Memory B cell (primary cell): ENCODE measurements at regions not wholly inside any gene's neighbourhood (a gene's known extent, or its start where the extent isn't known, plus 50 kb on each side); places are given as distances from the start of the nearest gene placed in this dataset.
"Not testable (repeated sequence)": the region's sequence is repeated elsewhere in the genome, so short reads cannot be mapped to it uniquely, and the experiment has no call there.

Source experiments
- ATAC-seq: fragments of 150-1000 bp; cut with Tn5 transposase; 2 replicates; pipeline ENCODE4 v1.10.0; 2021; ENCODE audit warnings: low read depth, mild to moderate bottlenecking, moderate library complexity
- DNase-seq, 2 donors: peaks; one replicate each; pipeline ENCODE4 v3.0.0; 2022; ENCODE audit warnings: low spot score in 2 of 2
- H3K27ac Mint-ChIP-seq: one replicate; pipeline ENCODE4 v1.8.0; 2022; ENCODE audit warnings: mild to moderate bottlenecking, moderate library complexity, mixed read lengths
- H3K27me3 Mint-ChIP-seq: one replicate; pipeline ENCODE4 v1.8.0; 2022; ENCODE audit warnings: mixed read lengths
- H3K36me3 Mint-ChIP-seq: one replicate; pipeline ENCODE4 v1.8.0; 2022; ENCODE audit warnings: mild to moderate bottlenecking, mixed read lengths
- H3K4me1 Mint-ChIP-seq: one replicate; pipeline ENCODE4 v1.8.0; 2022; ENCODE audit warnings: mixed read lengths
- H3K4me3 Mint-ChIP-seq: one replicate; pipeline ENCODE4 v1.8.0; 2022; ENCODE audit warnings: mild to moderate bottlenecking, moderate library complexity, mixed read lengths
- H3K9me3 Mint-ChIP-seq: one replicate; pipeline ENCODE4 v1.8.0; 2022; ENCODE audit warnings: mixed read lengths

DNA sequence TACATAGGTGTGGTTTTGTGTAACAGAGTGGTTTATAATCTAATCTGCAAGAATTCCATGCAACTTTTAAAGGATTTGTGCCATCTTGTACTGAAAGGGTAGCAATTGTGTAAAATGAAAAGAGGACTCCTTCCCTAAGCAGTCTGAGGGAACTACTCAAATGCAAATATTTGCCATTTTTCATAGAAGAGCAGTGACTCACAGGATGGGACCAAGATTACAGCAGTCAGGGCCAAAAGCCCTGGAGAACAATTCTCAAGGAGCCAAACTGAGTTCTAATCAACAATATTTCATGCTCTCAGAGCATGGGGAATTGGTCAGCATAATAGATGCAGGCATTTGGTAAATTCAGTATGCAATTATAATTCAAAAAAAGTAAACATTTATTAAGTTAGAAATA lies 495.8 kb downstream of the CHSY3 start:
- no peaks in the 10 kb centered on the region for H3K4me1 Mint-ChIP-seq
- ATAC-seq (no peak), DNase-seq (no peak)
- H3K27me3 Mint-ChIP-seq = no peaks in the 10 kb centered on the region
- no peaks in the 10 kb centered on the region for H3K36me3 Mint-ChIP-seq
- H3K27ac Mint-ChIP-seq = no peak overlapping the region
- no peak overlapping the region for H3K4me3 Mint-ChIP-seq
- H3K9me3 Mint-ChIP-seq = no peaks in the 10 kb centered on the region

DNA sequence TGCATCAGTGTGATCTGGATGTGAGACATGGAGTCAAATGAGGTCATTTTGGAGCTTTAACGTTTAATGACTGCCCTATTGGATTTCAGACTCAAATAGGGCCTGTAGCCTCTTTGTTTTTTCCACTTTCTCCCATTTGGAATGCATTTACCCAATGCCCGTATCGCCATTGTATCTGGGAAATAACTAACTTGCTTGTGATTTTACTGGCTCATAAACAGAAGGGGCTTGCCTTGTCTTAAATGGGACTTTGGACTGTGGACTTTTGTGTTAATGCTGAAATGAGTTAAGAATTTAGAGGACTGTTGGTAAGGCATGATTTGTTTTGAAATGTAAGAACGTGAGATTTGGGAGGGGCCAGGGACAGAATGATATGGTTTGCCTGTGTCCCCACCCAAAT lies 494.6 kb downstream of the CHSY3 start:
- Mint-ChIP-seq H3K27ac (no peak overlapping the region), H3K27me3 (no peaks in the 10 kb centered on the region), H3K9me3 (no peaks in the 10 kb centered on the region), H3K4me1 (no peaks in the 10 kb centered on the region), H3K36me3 (no peaks in the 10 kb centered on the region), H3K4me3 (no peak overlapping the region)
- ATAC-seq (no peak), DNase-seq (no peak)

DNA sequence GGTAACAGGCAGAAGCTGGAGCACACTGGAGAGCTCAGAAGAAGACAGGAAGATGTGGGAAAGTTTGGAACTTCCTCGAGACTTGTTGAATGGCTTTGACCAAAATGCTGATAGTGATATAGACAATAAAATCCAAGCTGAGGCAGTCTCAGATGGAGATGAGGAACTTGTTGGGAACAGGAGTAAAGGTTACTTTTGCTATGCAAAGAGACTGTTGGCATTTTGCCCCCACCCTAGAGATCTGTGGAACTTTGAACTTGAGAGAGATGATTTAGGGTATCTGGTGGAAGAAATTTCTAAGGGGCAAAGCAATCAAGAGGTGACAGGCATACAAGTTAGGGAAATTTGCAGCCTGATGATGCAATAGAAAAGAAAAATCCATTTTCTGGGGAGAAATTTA lies 493.5 kb downstream of the CHSY3 start:
- H3K27me3 Mint-ChIP-seq, ATAC-seq, H3K9me3 Mint-ChIP-seq, H3K36me3 Mint-ChIP-seq, H3K4me3 Mint-ChIP-seq, H3K4me1 Mint-ChIP-seq, H3K27ac Mint-ChIP-seq, DNase-seq: not testable (repeated sequence)

DNA sequence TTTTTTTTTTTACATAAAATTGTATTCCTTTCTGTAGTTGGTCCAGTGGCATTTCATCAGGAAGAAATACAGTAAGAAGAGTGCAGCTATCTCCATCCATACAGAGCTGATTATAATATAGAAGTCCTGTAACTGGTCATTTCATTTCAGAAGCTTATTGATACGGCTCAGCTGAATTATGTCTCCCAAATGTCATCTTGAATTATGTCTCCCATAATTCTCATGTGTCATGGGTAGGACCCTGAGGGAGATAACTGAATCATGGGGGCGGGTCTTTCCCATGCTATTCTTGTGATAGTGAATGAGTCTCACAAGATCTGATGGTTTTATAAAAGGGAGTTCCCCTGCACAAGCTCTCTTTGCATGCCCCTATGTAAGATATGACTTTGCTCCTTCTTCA lies 492.9 kb downstream of the CHSY3 start:
- no peaks in the 10 kb centered on the region for H3K9me3 Mint-ChIP-seq
- ATAC-seq (no peak), DNase-seq (no peak)
- no peak overlapping the region for H3K27ac Mint-ChIP-seq
- H3K36me3 Mint-ChIP-seq = no peaks in the 10 kb centered on the region
- H3K27me3 Mint-ChIP-seq = no peaks in the 10 kb centered on the region
- H3K4me3 Mint-ChIP-seq = no peak overlapping the region
- H3K4me1 Mint-ChIP-seq = no peaks in the 10 kb centered on the region

GRCh38 chr5:130391727-130392264 lies 487.5 kb downstream of the CHSY3 start:
- not testable (repeated sequence) for DNase-seq, H3K9me3 Mint-ChIP-seq, H3K27ac Mint-ChIP-seq, H3K4me1 Mint-ChIP-seq, ATAC-seq, H3K4me3 Mint-ChIP-seq, H3K27me3 Mint-ChIP-seq, H3K36me3 Mint-ChIP-seq

DNA sequence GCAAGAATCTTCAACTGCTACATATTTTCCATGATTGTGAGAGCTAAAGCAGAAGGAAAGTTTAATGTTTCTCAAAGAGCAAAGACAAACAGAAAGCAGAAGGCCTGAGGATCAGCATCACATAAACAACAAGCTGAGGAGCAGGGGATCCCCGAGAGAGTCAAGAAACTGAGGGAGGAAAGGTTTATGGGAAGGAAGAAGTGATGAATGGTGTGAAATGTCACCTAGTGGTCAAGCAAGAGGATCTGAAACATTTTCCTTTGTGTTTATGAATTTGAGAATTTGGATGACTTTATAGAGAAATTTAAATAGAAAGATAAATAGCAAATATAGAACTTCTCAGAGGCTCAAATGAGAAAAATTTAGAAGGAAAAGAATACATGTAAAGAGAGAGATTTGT lies 481.9 kb downstream of the CHSY3 start:
- Mint-ChIP-seq H3K4me3 (no peak overlapping the region), H3K36me3 (no peaks in the 10 kb centered on the region), H3K9me3 (no peaks in the 10 kb centered on the region), H3K27ac (no peak overlapping the region), H3K27me3 (peaks cover 1% of the 10 kb centered on the region), H3K4me1 (no peaks in the 10 kb centered on the region)
- ATAC-seq (no peak), DNase-seq (no peak)

DNA sequence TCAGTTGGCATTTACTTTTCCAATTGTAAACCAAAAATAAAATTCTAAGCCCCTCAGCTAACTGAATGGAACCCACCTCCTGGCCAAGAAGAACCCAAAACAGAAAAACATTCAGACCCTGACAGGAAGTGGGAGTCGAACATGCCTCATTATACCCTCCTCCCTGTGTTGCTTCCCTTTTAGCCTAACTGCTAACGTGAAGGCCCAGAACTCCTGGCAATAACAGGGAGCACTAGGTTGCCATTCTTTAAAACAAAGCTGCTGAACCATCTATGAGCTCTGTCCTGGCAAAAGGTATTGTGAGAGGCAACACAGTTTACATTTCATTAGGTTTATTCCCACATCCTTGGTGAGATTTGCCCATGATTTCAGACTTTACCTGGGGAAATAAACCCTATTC lies 481.4 kb downstream of the CHSY3 start:
- H3K27me3 Mint-ChIP-seq = peaks cover 1% of the 10 kb centered on the region
- no peak overlapping the region for H3K27ac Mint-ChIP-seq
- no peaks in the 10 kb centered on the region for H3K4me1 Mint-ChIP-seq
- no peaks in the 10 kb centered on the region for H3K36me3 Mint-ChIP-seq
- ATAC-seq (no peak), DNase-seq (no peak)
- no peak overlapping the region for H3K4me3 Mint-ChIP-seq
- H3K9me3 Mint-ChIP-seq = no peaks in the 10 kb centered on the region

- Mint-ChIP-seq H3K4me3 (no peak overlapping the region), H3K27me3 (no peaks in the 10 kb centered on the region), H3K36me3 (no peaks in the 10 kb centered on the region), H3K4me1 (no peaks in the 10 kb centered on the region), H3K9me3 (no peaks in the 10 kb centered on the region), H3K27ac (no peak overlapping the region)
- ATAC-seq (no peak), DNase-seq (no peak)
Measured at GRCh38 chr5:130365956-130366355, 461.7 kb downstream of the CHSY3 start.

- H3K27ac Mint-ChIP-seq = no peak overlapping the region
- no peak overlapping the region for H3K4me3 Mint-ChIP-seq
- no peaks in the 10 kb centered on the region for H3K27me3 Mint-ChIP-seq
- H3K36me3 Mint-ChIP-seq = no peaks in the 10 kb centered on the region
- no peaks in the 10 kb centered on the region for H3K9me3 Mint-ChIP-seq
- no peaks in the 10 kb centered on the region for H3K4me1 Mint-ChIP-seq
- DNase-seq (no peak), ATAC-seq (no peak)
Measured at GRCh38 chr5:130350131-130350530, 445.9 kb downstream of the CHSY3 start.

- ATAC-seq (no peak), DNase-seq (no peak)
- peaks cover 5% of the 10 kb centered on the region for H3K9me3 Mint-ChIP-seq
- no peaks in the 10 kb centered on the region for H3K36me3 Mint-ChIP-seq
- H3K4me1 Mint-ChIP-seq = no peaks in the 10 kb centered on the region
- H3K4me3 Mint-ChIP-seq = no peak overlapping the region
- H3K27me3 Mint-ChIP-seq = no peaks in the 10 kb centered on the region
- H3K27ac Mint-ChIP-seq = no peak overlapping the region
Measured at GRCh38 chr5:130337179-130337888, 433.1 kb downstream of the CHSY3 start.

DNA sequence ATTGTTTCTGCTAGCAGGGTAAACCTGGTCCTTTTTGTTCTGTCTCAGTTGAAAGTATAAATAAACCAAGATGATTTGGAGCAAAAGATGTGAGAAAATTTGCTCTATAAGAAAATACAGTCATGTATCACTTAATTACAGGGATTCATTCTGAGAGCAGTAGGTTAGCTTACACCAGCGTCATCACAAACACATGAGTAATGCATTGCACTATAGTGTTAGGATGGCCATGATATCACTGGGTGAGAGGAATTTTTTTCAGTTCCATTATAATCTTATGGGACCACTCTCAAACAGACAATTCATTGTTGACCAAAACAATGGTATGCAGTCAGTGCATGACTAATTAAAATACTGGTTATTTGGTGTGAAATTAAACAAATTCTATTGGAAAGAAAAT lies 430.9 kb downstream of the CHSY3 start:
- H3K27me3 Mint-ChIP-seq = no peaks in the 10 kb centered on the region
- ATAC-seq = no peak
- H3K36me3 Mint-ChIP-seq = no peaks in the 10 kb centered on the region
- no peak overlapping the region for H3K4me3 Mint-ChIP-seq
- DNase-seq = no peak
- no peak overlapping the region for H3K27ac Mint-ChIP-seq
- peaks cover 3% of the 10 kb centered on the region for H3K9me3 Mint-ChIP-seq
- no peaks in the 10 kb centered on the region for H3K4me1 Mint-ChIP-seq

- Mint-ChIP-seq H3K27ac (no peak overlapping the region), H3K9me3 (peaks cover 8% of the 10 kb centered on the region), H3K4me1 (no peaks in the 10 kb centered on the region), H3K36me3 (no peaks in the 10 kb centered on the region), H3K27me3 (no peaks in the 10 kb centered on the region), H3K4me3 (no peak overlapping the region)
- DNase-seq = no peak
- ATAC-seq = no peak
Measured at GRCh38 chr5:130333089-130333488, 428.8 kb downstream of the CHSY3 start.

GRCh38 chr5:130331332-130331731 lies 427.1 kb downstream of the CHSY3 start:
- Mint-ChIP-seq H3K4me1 (no peaks in the 10 kb centered on the region), H3K27ac (no peak overlapping the region), H3K9me3 (peaks cover 13% of the 10 kb centered on the region), H3K36me3 (no peaks in the 10 kb centered on the region), H3K4me3 (no peak overlapping the region), H3K27me3 (no peaks in the 10 kb centered on the region)
- ATAC-seq = no peak
- no peak for DNase-seq

GRCh38 chr5:130324953-130325671 lies 420.8 kb downstream of the CHSY3 start:
- Mint-ChIP-seq H3K27me3 (no peaks in the 10 kb centered on the region), H3K27ac (no peak overlapping the region), H3K9me3 (peaks cover 12% of the 10 kb centered on the region)

More at GRCh38 chr5:130324953-130325671, 420.8 kb downstream of the CHSY3 start:
- ATAC-seq (no peak), DNase-seq (no peak)
- Mint-ChIP-seq H3K36me3 (no peaks in the 10 kb centered on the region), H3K4me1 (peaks cover 4% of the 10 kb centered on the region), H3K4me3 (no peak overlapping the region)
